Islet of Langerhans (tissue), 1 donor: ENCODE measurements at regions not wholly inside any gene's neighbourhood (a gene's known extent, or its start where the extent isn't known, plus 50 kb on each side); places are given as distances from the start of the nearest gene placed in this dataset.

Experiments
- FAIRE-seq: peaks from one replicate; lab custom pipeline; 2011; peaks lifted over from hg19 to GRCh38; lab: Jason Lieb, UNC

- FAIRE-seq = no peak
Observed at GRCh38 chr13:88086577-88086976, 415.4 kb downstream of the SLITRK5 start.

- no peak for FAIRE-seq
Observed at GRCh38 chr13:88097541-88097940, 426.4 kb downstream of the SLITRK5 start.

GRCh38 chr13:88103824-88104223 lies 432.7 kb downstream of the SLITRK5 start:
- FAIRE-seq = no peak

- no peak for FAIRE-seq
Observed at GRCh38 chr13:88104576-88104975, 433.4 kb downstream of the SLITRK5 start.

GRCh38 chr13:88107570-88107969 lies 436.4 kb downstream of the SLITRK5 start:
- FAIRE-seq = no peak

GRCh38 chr13:88112526-88112925 lies 441.4 kb downstream of the SLITRK5 start:
- no peak for FAIRE-seq

- no peak for FAIRE-seq
Observed at GRCh38 chr13:88115976-88116375, 444.8 kb downstream of the SLITRK5 start.

GRCh38 chr13:88118952-88119351 lies 447.8 kb downstream of the SLITRK5 start:
- no peak for FAIRE-seq

GRCh38 chr13:88124142-88124541 lies 453.0 kb downstream of the SLITRK5 start:
- no peak for FAIRE-seq

- no peak for FAIRE-seq
Observed at GRCh38 chr13:88125055-88125454, 453.9 kb downstream of the SLITRK5 start.

- FAIRE-seq = no peak
Observed at GRCh38 chr13:88136098-88136790, 465.1 kb downstream of the SLITRK5 start.

- FAIRE-seq = no peak
Observed at GRCh38 chr13:88142653-88143052, 471.5 kb downstream of the SLITRK5 start.

GRCh38 chr13:88144580-88144979 lies 473.4 kb downstream of the SLITRK5 start:
- FAIRE-seq = no peak

- no peak for FAIRE-seq
Observed at GRCh38 chr13:88153353-88153752, 482.2 kb downstream of the SLITRK5 start.

- FAIRE-seq = no peak
Observed at GRCh38 chr13:88154001-88154400, 482.8 kb downstream of the SLITRK5 start.

- FAIRE-seq = no peak
Observed at GRCh38 chr13:88162076-88162702, 491.0 kb downstream of the SLITRK5 start.

GRCh38 chr13:88176231-88176630 lies 505.1 kb downstream of the SLITRK5 start:
- no peak for FAIRE-seq

- no peak for FAIRE-seq
Observed at GRCh38 chr13:88183440-88183839, 512.3 kb downstream of the SLITRK5 start.

GRCh38 chr13:88188986-88189385 lies 517.8 kb downstream of the SLITRK5 start:
- FAIRE-seq = no peak

- no peak for FAIRE-seq
Observed at GRCh38 chr13:88189728-88190127, 518.6 kb downstream of the SLITRK5 start.

- FAIRE-seq = no peak
Observed at GRCh38 chr13:88196106-88196505, 524.9 kb downstream of the SLITRK5 start.

GRCh38 chr13:88217372-88217771 lies 546.2 kb downstream of the SLITRK5 start:
- no peak for FAIRE-seq

GRCh38 chr13:88217883-88218282 lies 546.7 kb downstream of the SLITRK5 start:
- FAIRE-seq = no peak

GRCh38 chr13:88223958-88224357 lies 552.8 kb downstream of the SLITRK5 start:
- FAIRE-seq = no peak
